ENCODE measurements at regions not wholly inside any gene's neighbourhood (a gene's known extent, or its start where the extent isn't known, plus 50 kb on each side); places are given as distances from the start of the nearest gene placed in this dataset.

DNA sequence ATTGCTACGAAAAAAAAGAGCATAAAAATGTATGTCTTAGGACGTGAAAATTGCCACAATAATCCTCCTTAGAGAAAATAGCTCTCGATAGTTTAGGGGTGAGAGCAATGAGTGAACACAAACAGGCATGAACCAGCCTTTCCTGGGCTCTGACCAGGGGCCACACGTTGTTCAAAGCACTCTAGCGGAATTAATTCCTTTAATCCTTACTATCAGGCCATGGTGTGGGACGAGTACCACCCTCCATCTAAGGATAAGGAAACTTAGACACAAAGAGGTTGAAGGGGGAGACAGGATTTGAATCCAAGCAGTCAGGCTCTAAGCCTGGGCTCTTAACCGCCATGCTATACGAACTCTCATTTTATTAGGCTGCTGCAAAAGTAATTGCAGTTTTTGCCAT lies 81.9 kb upstream of the CACNA2D3 start:
- H3K9me3 Mint-ChIP-seq (ENCODE audit: low read depth): no peaks in the 10 kb centered on the region
- H3K36me3 Mint-ChIP-seq (ENCODE audit: insufficient read depth): no peaks in the 10 kb centered on the region
- H3K4me3 Mint-ChIP-seq (ENCODE audit: low read depth): no peak overlapping the region
- H3K4me1 Mint-ChIP-seq (ENCODE audit: low read depth): peaks cover 10% of the 10 kb centered on the region
- H3K27ac Mint-ChIP-seq: no peak overlapping the region
- H3K27me3 Mint-ChIP-seq: peaks cover 15% of the 10 kb centered on the region
- no peak for DNase-seq (ENCODE audit: low spot score, unreplicated experiment)
- TF ChIP-seq, protein P1, sequence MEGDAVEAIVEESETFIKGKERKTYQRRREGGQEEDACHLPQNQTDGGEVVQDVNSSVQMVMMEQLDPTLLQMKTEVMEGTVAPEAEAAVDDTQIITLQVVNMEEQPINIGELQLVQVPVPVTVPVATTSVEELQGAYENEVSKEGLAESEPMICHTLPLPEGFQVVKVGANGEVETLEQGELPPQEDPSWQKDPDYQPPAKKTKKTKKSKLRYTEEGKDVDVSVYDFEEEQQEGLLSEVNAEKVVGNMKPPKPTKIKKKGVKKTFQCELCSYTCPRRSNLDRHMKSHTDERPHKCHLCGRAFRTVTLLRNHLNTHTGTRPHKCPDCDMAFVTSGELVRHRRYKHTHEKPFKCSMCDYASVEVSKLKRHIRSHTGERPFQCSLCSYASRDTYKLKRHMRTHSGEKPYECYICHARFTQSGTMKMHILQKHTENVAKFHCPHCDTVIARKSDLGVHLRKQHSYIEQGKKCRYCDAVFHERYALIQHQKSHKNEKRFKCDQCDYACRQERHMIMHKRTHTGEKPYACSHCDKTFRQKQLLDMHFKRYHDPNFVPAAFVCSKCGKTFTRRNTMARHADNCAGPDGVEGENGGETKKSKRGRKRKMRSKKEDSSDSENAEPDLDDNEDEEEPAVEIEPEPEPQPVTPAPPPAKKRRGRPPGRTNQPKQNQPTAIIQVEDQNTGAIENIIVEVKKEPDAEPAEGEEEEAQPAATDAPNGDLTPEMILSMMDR (IDR thresholded peaks at IDR 0.05; ENCODE audit: unreplicated experiment): no peak

DNA sequence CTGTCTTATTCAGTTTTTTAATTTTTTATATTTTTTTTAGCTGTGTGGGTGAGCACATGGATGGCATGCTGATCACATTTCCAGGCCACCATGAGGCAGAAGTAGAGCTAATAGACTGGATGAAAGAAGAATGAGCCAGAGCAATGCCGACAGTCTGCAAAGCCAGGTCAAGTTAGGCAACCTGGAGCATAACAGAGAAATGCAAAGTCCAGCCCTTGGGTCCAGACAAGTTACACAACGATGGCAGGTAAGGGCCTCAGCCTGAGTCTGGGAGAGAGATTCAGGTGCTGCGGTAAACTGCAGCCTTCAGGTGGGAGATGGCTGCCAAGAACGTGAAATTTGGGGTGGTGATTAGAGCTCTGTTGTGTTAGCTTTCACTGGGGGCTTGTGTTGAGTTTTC lies 84.0 kb upstream of the CACNA2D3 start:
- no peaks in the 10 kb centered on the region for H3K4me1 Mint-ChIP-seq (ENCODE audit: low read depth)
- peaks cover 8% of the 10 kb centered on the region for H3K27me3 Mint-ChIP-seq
- DNase-seq (ENCODE audit: low spot score, unreplicated experiment): no peak
- TF ChIP-seq, protein P1 (IDR thresholded peaks at IDR 0.05; ENCODE audit: unreplicated experiment): no peak
- H3K36me3 Mint-ChIP-seq (ENCODE audit: insufficient read depth): no peaks in the 10 kb centered on the region
- H3K27ac Mint-ChIP-seq: no peak overlapping the region
- no peaks in the 10 kb centered on the region for H3K9me3 Mint-ChIP-seq (ENCODE audit: low read depth)
- H3K4me3 Mint-ChIP-seq (ENCODE audit: low read depth): no peak overlapping the region

DNA sequence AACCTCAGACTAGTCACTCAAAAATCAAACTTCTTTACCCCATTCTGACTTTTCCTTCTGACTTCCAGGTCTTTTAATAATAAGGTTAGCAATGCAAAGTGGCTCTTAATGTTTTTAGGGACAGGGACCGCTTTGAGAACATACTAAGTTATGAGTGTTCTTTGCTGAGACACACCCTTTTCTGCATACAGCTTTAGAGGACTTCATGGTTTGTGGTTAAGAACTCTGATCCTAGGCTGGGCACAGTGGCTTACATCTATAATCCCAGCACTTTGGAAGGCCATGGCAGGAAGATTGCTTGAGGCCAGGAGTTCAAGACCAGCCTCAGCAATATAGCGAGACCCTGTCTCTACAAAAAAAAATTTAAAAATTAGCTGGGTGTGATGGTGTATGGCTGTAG lies 85.8 kb upstream of the CACNA2D3 start:
- Mint-ChIP-seq H3K27me3 (peaks cover 5% of the 10 kb centered on the region), H3K27ac (no peak overlapping the region), H3K4me3 (ENCODE audit: low read depth) (no peak overlapping the region), H3K36me3 (ENCODE audit: insufficient read depth) (no peaks in the 10 kb centered on the region), H3K9me3 (ENCODE audit: low read depth) (no peaks in the 10 kb centered on the region), H3K4me1 (ENCODE audit: low read depth) (no peaks in the 10 kb centered on the region)
- TF ChIP-seq, protein P1 (IDR thresholded peaks at IDR 0.05; ENCODE audit: unreplicated experiment): no peak
- no peak for DNase-seq (ENCODE audit: low spot score, unreplicated experiment)

DNA sequence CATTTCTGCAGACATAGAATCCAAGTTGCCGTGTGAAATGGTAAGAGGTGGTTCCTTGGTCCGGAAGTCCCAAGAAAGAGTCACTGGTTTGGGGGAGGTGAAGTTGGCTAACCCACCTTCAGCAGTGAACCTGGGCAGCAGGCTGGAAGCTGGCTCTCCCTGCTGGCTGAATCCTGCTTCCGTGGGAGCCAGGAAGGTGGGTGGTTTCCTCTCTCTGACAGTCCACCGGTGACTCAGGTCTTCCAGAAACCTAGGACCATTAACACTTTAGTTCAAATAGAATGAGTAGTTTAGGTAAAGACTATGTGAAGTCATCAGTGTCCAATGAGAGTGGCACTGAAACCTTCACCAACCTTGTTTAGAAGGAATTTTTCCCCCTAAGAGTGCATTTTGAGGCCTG lies 87.4 kb upstream of the CACNA2D3 start:
- Mint-ChIP-seq H3K36me3 (ENCODE audit: insufficient read depth) (no peaks in the 10 kb centered on the region), H3K27ac (no peak overlapping the region), H3K9me3 (ENCODE audit: low read depth) (no peaks in the 10 kb centered on the region), H3K4me1 (ENCODE audit: low read depth) (no peaks in the 10 kb centered on the region), H3K27me3 (peaks cover 5% of the 10 kb centered on the region), H3K4me3 (ENCODE audit: low read depth) (no peak overlapping the region)
- no peak for DNase-seq (ENCODE audit: low spot score, unreplicated experiment)
- TF ChIP-seq, protein P1 (IDR thresholded peaks at IDR 0.05; ENCODE audit: unreplicated experiment): no peak

DNA sequence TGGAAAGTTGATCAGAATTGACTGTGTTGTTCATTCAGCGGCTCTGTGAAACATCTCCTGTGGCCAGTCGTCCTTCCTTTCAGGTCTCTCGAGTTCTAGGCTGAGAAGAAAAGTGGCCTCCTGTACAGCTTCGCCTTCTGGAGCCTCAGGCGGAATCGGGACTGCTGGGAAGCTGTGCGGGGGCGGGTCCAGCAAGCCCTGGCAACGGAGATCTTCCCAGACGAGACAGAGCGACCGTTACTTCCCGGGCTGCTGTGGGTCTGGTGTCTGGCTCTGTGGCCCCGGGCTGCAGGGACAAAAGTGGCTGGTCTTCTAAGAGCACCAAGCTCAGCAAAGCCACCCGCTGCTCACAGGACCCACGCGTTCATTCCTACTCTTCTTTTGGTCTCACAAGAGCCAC lies 88.6 kb upstream of the CACNA2D3 start:
- Mint-ChIP-seq H3K4me3 (ENCODE audit: low read depth) (no peak overlapping the region), H3K36me3 (ENCODE audit: insufficient read depth) (no peaks in the 10 kb centered on the region), H3K27me3 (peaks cover 4% of the 10 kb centered on the region), H3K4me1 (ENCODE audit: low read depth) (no peaks in the 10 kb centered on the region), H3K27ac (no peak overlapping the region), H3K9me3 (ENCODE audit: low read depth) (no peaks in the 10 kb centered on the region)
- DNase-seq (ENCODE audit: low spot score, unreplicated experiment): no peak
- TF ChIP-seq, protein P1 (IDR thresholded peaks at IDR 0.05; ENCODE audit: unreplicated experiment): no peak
